Tibial artery (tissue), 4 donors: ENCODE measurements at regions not wholly inside any gene's neighbourhood (a gene's known extent, or its start where the extent isn't known, plus 50 kb on each side); places are given as distances from the start of the nearest gene placed in this dataset.

Source experiments
- DNase-seq, 2 donors: peaks; one replicate each; pipeline ENCODE4 v3.0.0-alpha.2; 2019
- H3K27ac ChIP-seq, 2 donors: fragments of 200-600 bp; sonication (generic) in 1 of 2; 1 replicate in 1 of 2; 2 replicates in 1 of 2; pipeline ENCODE4 v1.5.1; 2018 to 2019; ENCODE audit warnings: mild to moderate bottlenecking in 1 of 2
- H3K27me3 ChIP-seq, 2 donors: fragments of 200-600 bp; sonication (generic) in 1 of 2; one replicate each; pipeline versions ENCODE4 v1.5.1 to v1.6.0; 2016 to 2019
- H3K36me3 ChIP-seq, 3 donors: fragments of 200-600 bp; sonication (generic) in 2 of 3; one replicate each; pipeline ENCODE4 v1.5.1; 2016 to 2019; ENCODE audit warnings: mild to moderate bottlenecking in 2 of 3
- H3K4me1 ChIP-seq, 4 donors: fragments of 200-600 bp; sonication (generic) in 2 of 4; 1 replicate in 3 of 4; 2 replicates in 1 of 4; pipeline ENCODE4 v1.5.1; 2016 to 2019
- H3K4me3 ChIP-seq, 2 donors: fragments of 200-600 bp; sonication (generic) in 1 of 2; 1 replicate in 1 of 2; 2 replicates in 1 of 2; pipeline ENCODE4 v1.5.1; 2018 to 2019; ENCODE audit warnings: mild to moderate bottlenecking in 2 of 2
- H3K9me3 ChIP-seq, 3 donors: fragments of 200-600 bp; sonication (generic) in 1 of 3; one replicate each; pipeline ENCODE4 v1.5.1; 2016 to 2019
- CTCF ChIP-seq, 2 experiments: fragments of 200-600 bp in 1 of 2; fragments of 450-650 bp in 1 of 2; IDR thresholded peaks; one replicate each; pipeline ENCODE4 v1.5.1; 2017 to 2019; ENCODE audit warnings: antibody characterized with exemption in 2 of 2, mild to moderate bottlenecking in 1 of 2, moderate library complexity in 1 of 2
- intact Hi-C: fragments of 100-400 bp; cut with DNase I; formaldehyde crosslinking; loops from one replicate; pipeline ENCODE4 v1.15.0; 2023; ENCODE audit warnings: low total_unique reads

GRCh38 chr4:156692016-156692415 lies 279.6 kb downstream of the PDGFC start:
- Histone ChIP-seq H3K4me1 (peaks cover 0 to 6% (median 0%) of the 10 kb centered on the region in 4 donors), H3K27ac (no peak overlapping the region), H3K27me3 (no peaks in the 10 kb centered on the region), H3K4me3 (no peak overlapping the region), H3K36me3 (no peaks in the 10 kb centered on the region), H3K9me3 (no peaks in the 10 kb centered on the region)
- TF ChIP-seq CTCF (IDR thresholded peaks at IDR 0.05): no peak
- DNase-seq: no peak
- intact Hi-C loops: no loop called here

- Histone ChIP-seq H3K27me3 (no peaks in the 10 kb centered on the region), H3K27ac (no peak overlapping the region), H3K4me1 (peaks cover 0 to 6% (median 0%) of the 10 kb centered on the region in 4 donors), H3K36me3 (no peaks in the 10 kb centered on the region), H3K9me3 (no peaks in the 10 kb centered on the region), H3K4me3 (no peak overlapping the region)
- intact Hi-C loops: no loop called here
- no peak for DNase-seq
- TF ChIP-seq CTCF (IDR thresholded peaks at IDR 0.05): no peak
These were observed 281.0 kb downstream of the PDGFC start for GRCh38 chr4:156690572-156690971.

- DNase-seq: no peak
- intact Hi-C loops: no loop called here
- no peak overlapping the region for H3K4me3 ChIP-seq
- no peaks in the 10 kb centered on the region for H3K27me3 ChIP-seq
- no peak for TF ChIP-seq CTCF (IDR thresholded peaks at IDR 0.05)
- H3K4me1 ChIP-seq: peaks cover 0 to 6% (median 0%) of the 10 kb centered on the region in 4 donors
- H3K9me3 ChIP-seq: no peaks in the 10 kb centered on the region
- H3K27ac ChIP-seq: no peak overlapping the region
- H3K36me3 ChIP-seq: no peaks in the 10 kb centered on the region
These were observed 285.5 kb downstream of the PDGFC start for GRCh38 chr4:156686120-156686519.

- H3K27ac ChIP-seq: no peak overlapping the region
- no peaks in the 10 kb centered on the region for H3K27me3 ChIP-seq
- intact Hi-C loops: no loop called here
- H3K4me1 ChIP-seq: peaks cover 0 to 6% (median 0%) of the 10 kb centered on the region in 4 donors
- H3K9me3 ChIP-seq: no peaks in the 10 kb centered on the region
- no peaks in the 10 kb centered on the region for H3K36me3 ChIP-seq
- H3K4me3 ChIP-seq: no peak overlapping the region
- TF ChIP-seq CTCF (IDR thresholded peaks at IDR 0.05): no peak
- DNase-seq: no peak
These were observed 286.3 kb downstream of the PDGFC start for GRCh38 chr4:156685308-156685707.

- Histone ChIP-seq H3K27me3 (no peaks in the 10 kb centered on the region), H3K9me3 (no peaks in the 10 kb centered on the region), H3K4me1 (peaks cover 0 to 11% (median 0%) of the 10 kb centered on the region in 4 donors), H3K4me3 (no peak overlapping the region), H3K27ac (no peak overlapping the region), H3K36me3 (no peaks in the 10 kb centered on the region)
- TF ChIP-seq CTCF (IDR thresholded peaks at IDR 0.05): no peak
- intact Hi-C loops: no loop called here
- no peak for DNase-seq
These were observed 293.9 kb downstream of the PDGFC start for GRCh38 chr4:156677656-156678055.

GRCh38 chr4:156677131-156677531 lies 294.5 kb downstream of the PDGFC start:
- no peak for TF ChIP-seq CTCF (IDR thresholded peaks at IDR 0.05)
- Histone ChIP-seq H3K9me3 (no peaks in the 10 kb centered on the region), H3K4me3 (no peak overlapping the region), H3K36me3 (no peaks in the 10 kb centered on the region), H3K27me3 (no peaks in the 10 kb centered on the region), H3K27ac (no peak overlapping the region), H3K4me1 (peaks cover 0 to 15% (median 0%) of the 10 kb centered on the region in 4 donors)
- no peak for DNase-seq
- intact Hi-C loops: no loop called here
